ENCODE measurements at regions not wholly inside any gene's neighbourhood (a gene's known extent, or its start where the extent isn't known, plus 50 kb on each side); places are given as distances from the start of the nearest gene placed in this dataset.
A peak's percentile ranks its signal among the peaks of the same experiment; 100 is the strongest.
"Not testable (repeated sequence)": the region's sequence is repeated elsewhere in the genome, so short reads cannot be mapped to it uniquely, and the experiment has no call there.

DNA sequence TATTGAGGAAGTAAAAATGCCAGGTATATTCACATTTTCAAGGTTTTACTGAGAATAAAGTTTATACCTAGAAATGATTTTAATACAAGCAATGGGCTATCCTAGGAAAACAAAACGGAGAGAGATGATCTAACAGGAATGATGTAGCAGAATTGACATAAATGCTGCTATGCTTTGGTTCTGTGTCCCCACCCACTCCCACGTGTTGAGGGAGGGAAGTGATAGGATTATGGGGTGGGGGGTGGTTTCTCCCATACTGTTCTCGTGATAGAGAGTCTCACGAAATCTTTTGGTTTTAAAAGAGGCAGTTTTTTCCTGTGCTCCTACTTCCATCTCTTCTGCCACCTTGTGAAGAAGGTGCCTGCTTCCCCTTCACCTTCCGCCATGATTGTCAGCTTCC, 236.2 kb upstream of the ZNF337 start:
- not testable (repeated sequence) for H3K4me1 ChIP-seq; H3K27ac Mint-ChIP-seq; H3K79me2 ChIP-seq (ENCODE audit: low read depth); H4K20me1 ChIP-seq (ENCODE audit: low read depth); H3K27me3 Mint-ChIP-seq (ENCODE audit: insufficient read depth, low read depth); H3K4me2 ChIP-seq; H3K4me1 Mint-ChIP-seq; DNase-seq (ENCODE audit: low spot score); H3K9ac ChIP-seq; H3K4me3 ChIP-seq; H3K27ac ChIP-seq; H2AFZ ChIP-seq (replicated peaks); H3K9me3 Mint-ChIP-seq; H3K27me3 ChIP-seq; H3K36me3 Mint-ChIP-seq; H3F3A ChIP-seq (ENCODE audit: low read depth); H3K4me3 Mint-ChIP-seq; H3K36me3 ChIP-seq; H3K9me3 ChIP-seq (ENCODE audit: low read depth)

DNA sequence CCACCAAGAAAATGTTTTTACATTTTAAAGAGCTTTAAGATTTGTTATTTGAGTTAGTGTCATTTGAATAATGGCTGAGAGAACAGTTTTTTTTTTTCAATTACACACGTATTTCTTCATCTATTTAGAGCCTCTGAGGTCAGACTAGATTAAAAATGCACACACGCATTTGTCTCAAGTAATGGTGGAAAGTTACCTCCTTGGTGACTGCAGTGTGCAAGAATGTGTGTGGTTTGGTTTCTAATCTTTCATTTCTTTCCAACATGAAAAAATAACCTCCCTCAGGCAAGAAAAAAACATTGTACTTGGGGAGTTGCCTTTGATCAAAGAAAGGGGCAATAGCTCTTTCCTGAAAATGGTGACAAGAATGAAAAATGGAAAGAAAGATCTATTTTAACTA, 235.5 kb upstream of the ZNF337 start:
- not testable (repeated sequence) for H3K27ac ChIP-seq; H3K4me3 Mint-ChIP-seq; DNase-seq (ENCODE audit: low spot score); H3K4me1 ChIP-seq; H3K27me3 ChIP-seq; H3K9me3 ChIP-seq (ENCODE audit: low read depth); H3K4me1 Mint-ChIP-seq; H3K36me3 Mint-ChIP-seq; H3K9me3 Mint-ChIP-seq; H3K9ac ChIP-seq; H3F3A ChIP-seq (ENCODE audit: low read depth); H2AFZ ChIP-seq (replicated peaks); H3K36me3 ChIP-seq; H3K4me2 ChIP-seq; H3K27me3 Mint-ChIP-seq (ENCODE audit: insufficient read depth, low read depth); H3K4me3 ChIP-seq; H3K79me2 ChIP-seq (ENCODE audit: low read depth); H4K20me1 ChIP-seq (ENCODE audit: low read depth); H3K27ac Mint-ChIP-seq

DNA sequence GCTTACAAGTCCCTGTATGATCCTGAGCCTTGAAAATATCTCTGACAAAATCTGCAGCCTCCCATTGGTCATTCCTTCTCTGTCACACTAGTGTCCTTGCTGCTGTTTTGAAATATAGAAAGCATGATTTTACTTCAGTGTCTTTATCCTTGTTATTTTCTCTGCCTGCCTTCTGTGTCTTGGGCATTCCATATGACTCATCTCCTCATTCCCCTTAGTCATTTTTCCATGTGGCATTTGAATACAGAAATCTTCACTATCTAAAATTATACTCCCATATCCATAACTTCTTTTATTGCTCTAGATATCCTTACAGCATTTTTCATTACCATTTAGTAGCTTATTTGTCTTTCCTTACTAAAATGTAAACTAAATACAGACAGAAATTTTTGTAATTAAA, 205.7 kb upstream of the ZNF337 start:
- not testable (repeated sequence) for H3K36me3 ChIP-seq; H3K9ac ChIP-seq; H3K9me3 ChIP-seq (ENCODE audit: low read depth); H4K20me1 ChIP-seq (ENCODE audit: low read depth); H3K4me1 ChIP-seq; H3K9me3 Mint-ChIP-seq; H3K4me3 ChIP-seq; DNase-seq (ENCODE audit: low spot score); H3K79me2 ChIP-seq (ENCODE audit: low read depth); H2AFZ ChIP-seq (replicated peaks); H3K4me3 Mint-ChIP-seq; H3K27me3 ChIP-seq; H3K27me3 Mint-ChIP-seq (ENCODE audit: insufficient read depth, low read depth); H3K27ac Mint-ChIP-seq; H3K36me3 Mint-ChIP-seq; H3K4me1 Mint-ChIP-seq; H3K27ac ChIP-seq; H3F3A ChIP-seq (ENCODE audit: low read depth); H3K4me2 ChIP-seq

DNA sequence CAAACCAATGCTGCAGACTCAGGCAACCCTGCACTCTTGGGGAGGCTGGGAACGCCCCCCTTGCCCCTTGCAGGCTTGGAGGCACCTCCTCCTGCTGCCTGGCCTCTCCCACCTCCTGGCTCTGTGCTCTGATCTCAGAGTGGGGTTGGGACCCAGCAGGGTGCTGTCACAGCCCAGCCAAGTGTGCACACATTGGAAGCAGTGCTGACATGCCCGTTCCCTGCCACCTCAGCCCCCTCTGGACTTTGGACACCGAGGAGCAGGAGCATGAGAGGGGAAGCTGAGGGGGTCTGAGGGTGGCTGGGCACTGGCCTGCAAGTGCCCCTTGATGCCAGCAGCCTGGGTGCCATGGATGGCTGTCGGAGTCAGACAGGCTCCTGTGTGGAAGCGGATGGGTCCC, 202.0 kb upstream of the ZNF337 start:
- H3K79me2 ChIP-seq (ENCODE audit: low read depth); H2AFZ ChIP-seq (replicated peaks); H3K36me3 Mint-ChIP-seq; H4K20me1 ChIP-seq (ENCODE audit: low read depth); H3K4me2 ChIP-seq; DNase-seq (ENCODE audit: low spot score); H3K4me1 Mint-ChIP-seq; H3K9me3 ChIP-seq (ENCODE audit: low read depth); H3K4me1 ChIP-seq; H3K27me3 Mint-ChIP-seq (ENCODE audit: insufficient read depth, low read depth); H3K4me3 ChIP-seq; H3K27ac Mint-ChIP-seq; H3F3A ChIP-seq (ENCODE audit: low read depth); H3K27ac ChIP-seq; H3K9me3 Mint-ChIP-seq; H3K9ac ChIP-seq; H3K27me3 ChIP-seq; H3K4me3 Mint-ChIP-seq; H3K36me3 ChIP-seq: not testable (repeated sequence)

DNA sequence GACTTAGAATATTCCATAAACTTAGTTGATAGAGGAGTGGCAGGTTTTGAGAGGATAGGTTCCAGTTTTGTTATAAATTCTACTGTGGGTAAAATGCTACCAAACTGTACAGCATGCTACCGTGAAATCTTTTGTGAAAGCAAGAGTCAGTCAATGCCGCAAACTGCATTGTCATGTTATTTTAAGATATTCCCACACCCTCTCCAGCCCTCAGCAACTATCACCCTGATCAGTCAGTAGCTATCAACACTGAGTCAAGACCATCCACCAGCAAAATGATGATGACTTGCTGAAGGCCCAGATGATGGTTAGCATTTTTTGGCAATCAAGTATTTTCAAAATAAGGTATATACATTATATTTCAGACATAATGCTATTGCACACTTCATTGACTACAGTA, 182.4 kb upstream of the ZNF337 start:
- not testable (repeated sequence) for H3K36me3 Mint-ChIP-seq; H3F3A ChIP-seq (ENCODE audit: low read depth); H3K27me3 ChIP-seq; H3K9me3 ChIP-seq (ENCODE audit: low read depth); H3K9ac ChIP-seq; H3K4me1 Mint-ChIP-seq; H3K4me3 Mint-ChIP-seq; H3K36me3 ChIP-seq; H3K27me3 Mint-ChIP-seq (ENCODE audit: insufficient read depth, low read depth); DNase-seq (ENCODE audit: low spot score); H3K4me1 ChIP-seq; H3K4me3 ChIP-seq; H4K20me1 ChIP-seq (ENCODE audit: low read depth); H3K27ac Mint-ChIP-seq; H2AFZ ChIP-seq (replicated peaks); H3K27ac ChIP-seq; H3K4me2 ChIP-seq; H3K79me2 ChIP-seq (ENCODE audit: low read depth); H3K9me3 Mint-ChIP-seq

DNA sequence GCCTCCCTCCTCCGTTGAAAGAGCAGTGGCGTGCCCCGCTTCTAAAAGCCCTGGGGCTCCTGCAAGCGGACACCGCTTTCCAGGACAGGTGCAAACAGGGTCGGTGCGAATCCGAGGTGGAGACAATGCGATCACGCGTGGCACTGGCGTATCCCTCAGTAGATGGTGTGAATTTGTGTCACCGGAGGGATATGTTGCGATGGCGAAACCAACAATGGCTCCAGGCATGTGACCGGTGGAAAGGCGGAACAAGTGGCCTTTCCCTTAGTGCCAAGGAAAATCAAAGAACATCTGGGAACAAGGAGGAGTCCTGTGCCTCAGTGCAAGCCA, 172.0 kb upstream of the ZNF337 start:
- H3K4me2 ChIP-seq = peak overlapping the region; percentile 86
- H3K36me3 ChIP-seq; H3F3A ChIP-seq (ENCODE audit: low read depth); H3K9ac ChIP-seq; H3K79me2 ChIP-seq (ENCODE audit: low read depth); DNase-seq (ENCODE audit: low spot score); H3K9me3 Mint-ChIP-seq; H3K9me3 ChIP-seq (ENCODE audit: low read depth); H4K20me1 ChIP-seq (ENCODE audit: low read depth); H3K27ac Mint-ChIP-seq; H3K4me1 ChIP-seq; H3K27ac ChIP-seq; H3K36me3 Mint-ChIP-seq: not testable (repeated sequence)
- H3K27me3 ChIP-seq = peaks cover 81% of the 10 kb centered on the region
- H2AFZ ChIP-seq (replicated peaks) = peak overlapping the region; percentile 89
- peak overlapping the region; percentile 33 for H3K4me3 Mint-ChIP-seq
- H3K27me3 Mint-ChIP-seq (ENCODE audit: insufficient read depth, low read depth) = peaks cover 12% of the 10 kb centered on the region
- H3K4me3 ChIP-seq = peak overlapping the region; percentile 50
- H3K4me1 Mint-ChIP-seq = peaks cover 26% of the 10 kb centered on the region
